Hepatocyte (in vitro differentiated cells): ENCODE measurements at regions not wholly inside any gene's neighbourhood (a gene's known extent, or its start where the extent isn't known, plus 50 kb on each side); places are given as distances from the start of the nearest gene placed in this dataset.

ENCODE experiments used
- DNase-seq: peaks from one replicate; pipeline ENCODE4 v3.0.0-alpha.2; 2016; ENCODE audit warnings: low spot score
- H2AFZ ChIP-seq: fragments of 200-600 bp; sonication (generic); 2 replicates; pipeline ENCODE4 v1.6.0; 2016; ENCODE audit warnings: antibody characterized with exemption, mild to moderate bottlenecking
- H3K27ac ChIP-seq: fragments of 200-600 bp; sonication (generic); 2 replicates; pipeline ENCODE4 v1.5.1; 2016; ENCODE audit warnings: mild to moderate bottlenecking
- H3K27me3 ChIP-seq: fragments of 200-600 bp; sonication (generic); 2 replicates; pipeline ENCODE4 v1.6.1; 2016
- H3K36me3 ChIP-seq: fragments of 200-600 bp; sonication (generic); replicated peaks from 2 replicates; pipeline ENCODE4 v1.5.1; 2016; ENCODE audit warnings: low read depth; ENCODE audit not compliant: insufficient read depth
- H3K4me1 ChIP-seq: fragments of 200-600 bp; sonication (generic); 2 replicates; pipeline ENCODE4 v1.5.1; 2016; ENCODE audit warnings: mild to moderate bottlenecking, moderate library complexity; ENCODE audit not compliant: insufficient read depth
- H3K4me2 ChIP-seq: fragments of 200-600 bp; sonication (generic); 2 replicates; pipeline ENCODE4 v1.6.0; 2016
- H3K4me3 ChIP-seq: fragments of 200-600 bp; sonication (generic); 2 replicates; pipeline ENCODE4 v1.5.1; 2016; ENCODE audit warnings: mild to moderate bottlenecking
- H3K79me2 ChIP-seq: fragments of 200-600 bp; sonication (generic); 2 replicates; pipeline ENCODE4 v1.6.0; 2017; ENCODE audit warnings: mild to moderate bottlenecking
- H3K9me2 ChIP-seq: fragments of 200-600 bp; sonication (generic); replicated peaks from 2 replicates; pipeline ENCODE4 v1.6.0; 2017; ENCODE audit warnings: mild to moderate bottlenecking; ENCODE audit not compliant: insufficient read depth
- H3K9me3 ChIP-seq: fragments of 200-600 bp; sonication (generic); 2 replicates; pipeline ENCODE4 v1.5.1; 2016; ENCODE audit warnings: low read depth, mild to moderate bottlenecking
- H4K20me1 ChIP-seq: fragments of 200-600 bp; sonication (generic); 2 replicates; pipeline ENCODE4 v1.6.0; 2016; ENCODE audit warnings: mild to moderate bottlenecking; ENCODE audit not compliant: insufficient read depth, poor library complexity, severe bottlenecking
- CTCF ChIP-seq: fragments of 200-600 bp; sonication (generic); IDR thresholded peaks from 2 replicates; pipeline ENCODE4 v1.5.1; 2016; ENCODE audit warnings: antibody characterized with exemption, mild to moderate bottlenecking; ENCODE audit not compliant: poor library complexity
- EZH2 ChIP-seq: fragments of 200-600 bp; sonication (generic); IDR thresholded peaks from 2 replicates; pipeline ENCODE4 v1.6.1; 2016; ENCODE audit warnings: antibody characterized with exemption, mild to moderate bottlenecking, borderline replicate concordance
- EZH2phosphoT487 ChIP-seq: fragments of 200-600 bp; sonication (generic); IDR thresholded peaks from one replicate; pipeline ENCODE4 v1.6.1; 2018; ENCODE audit warnings: antibody characterized with exemption, mild to moderate bottlenecking, low read depth, moderate library complexity; ENCODE audit not compliant: unreplicated experiment, severe bottlenecking
- WGBS: methylation state at CpG from one replicate; pipeline ENCODE4 v1.1.6; 2016; ENCODE audit warnings: low lambda C conversion rate; ENCODE audit errors: missing lambda C conversion rate; 5-methylcytosine and 5-hydroxymethylcytosine counted together

GRCh38 chr1:199580300-199580699, 447.2 kb upstream of the NR5A2 start:
- Histone ChIP-seq H3K9me2 (no peaks in the 10 kb centered on the region), H4K20me1 (no peaks in the 10 kb centered on the region), H3K27me3 (no peaks in the 10 kb centered on the region), H2AFZ (no peak overlapping the region), H3K4me1 (no peaks in the 10 kb centered on the region), H3K4me2 (no peak overlapping the region), H3K9me3 (no peaks in the 10 kb centered on the region), H3K4me3 (no peak overlapping the region), H3K79me2 (no peaks in the 10 kb centered on the region), H3K36me3 (no peaks in the 10 kb centered on the region), H3K27ac (no peak overlapping the region)
- TF ChIP-seq EZH2phosphoT487 (no peak), EZH2 (no peak), CTCF (no peak)
- DNase-seq: no peak
- WGBS: 94% methylated on average over 3 of the region's 3 CpGs

- Histone ChIP-seq H3K4me3 (no peak overlapping the region), H3K4me2 (no peak overlapping the region), H3K4me1 (no peaks in the 10 kb centered on the region), H2AFZ (no peak overlapping the region), H3K27ac (no peak overlapping the region), H3K79me2 (no peaks in the 10 kb centered on the region), H3K9me2 (no peaks in the 10 kb centered on the region), H3K27me3 (no peaks in the 10 kb centered on the region), H3K9me3 (no peaks in the 10 kb centered on the region), H3K36me3 (no peaks in the 10 kb centered on the region), H4K20me1 (no peaks in the 10 kb centered on the region)
- no peak for TF ChIP-seq EZH2phosphoT487
- TF ChIP-seq EZH2: no peak
- TF ChIP-seq CTCF: no peak
- no peak for DNase-seq
These were observed 442.1 kb upstream of the NR5A2 start for GRCh38 chr1:199585392-199585791.

GRCh38 chr1:199590708-199591107, 436.8 kb upstream of the NR5A2 start:
- Histone ChIP-seq H3K9me3 (no peaks in the 10 kb centered on the region), H3K4me3 (no peak overlapping the region), H4K20me1 (no peaks in the 10 kb centered on the region), H3K4me1 (no peaks in the 10 kb centered on the region), H3K27ac (no peak overlapping the region), H3K4me2 (no peak overlapping the region), H2AFZ (no peak overlapping the region), H3K27me3 (no peaks in the 10 kb centered on the region), H3K9me2 (no peaks in the 10 kb centered on the region), H3K79me2 (no peaks in the 10 kb centered on the region), H3K36me3 (no peaks in the 10 kb centered on the region)
- 89% methylated on average over 2 of the region's 2 CpGs for WGBS
- DNase-seq: no peak
- TF ChIP-seq EZH2 (no peak), EZH2phosphoT487 (no peak), CTCF (no peak)

- no peak for DNase-seq
- Histone ChIP-seq H3K4me1 (no peaks in the 10 kb centered on the region), H3K79me2 (no peaks in the 10 kb centered on the region), H3K4me3 (no peak overlapping the region), H3K27me3 (no peaks in the 10 kb centered on the region), H3K27ac (no peak overlapping the region), H3K9me3 (no peaks in the 10 kb centered on the region), H4K20me1 (no peaks in the 10 kb centered on the region), H3K9me2 (no peaks in the 10 kb centered on the region), H3K4me2 (no peak overlapping the region), H2AFZ (no peak overlapping the region), H3K36me3 (no peaks in the 10 kb centered on the region)
- 90% methylated on average over 3 of the region's 3 CpGs for WGBS
- TF ChIP-seq EZH2phosphoT487 (no peak), CTCF (no peak), EZH2 (no peak)
These were observed 436.0 kb upstream of the NR5A2 start for GRCh38 chr1:199591468-199591867.
